ENCODE measurements at regions not wholly inside any gene's neighbourhood (a gene's known extent, or its start where the extent isn't known, plus 50 kb on each side); places are given as distances from the start of the nearest gene placed in this dataset.
"Not testable (repeated sequence)": the region's sequence is repeated elsewhere in the genome, so short reads cannot be mapped to it uniquely, and the experiment has no call there.

DNA sequence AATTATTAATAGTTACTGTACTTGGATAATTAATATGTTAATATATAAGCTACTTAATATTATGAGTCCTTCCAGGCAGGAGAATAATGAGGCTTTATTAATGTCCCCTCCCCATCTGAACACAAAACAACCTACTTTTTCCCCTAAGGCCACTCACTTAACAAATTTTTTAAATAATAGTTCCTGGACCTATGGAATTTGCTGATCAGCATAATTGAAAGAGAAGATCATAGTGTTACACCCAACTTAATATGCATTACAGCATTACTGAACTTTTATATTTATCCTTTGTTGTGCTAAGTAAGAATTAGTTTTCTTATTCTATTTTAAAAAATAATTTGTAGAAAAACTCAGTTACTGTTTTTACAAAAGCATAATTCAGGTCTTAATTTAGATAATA is 1537.7 kb upstream of the GOT2 start:
- no peak for DNase-seq (ENCODE audit: low spot score)

DNA sequence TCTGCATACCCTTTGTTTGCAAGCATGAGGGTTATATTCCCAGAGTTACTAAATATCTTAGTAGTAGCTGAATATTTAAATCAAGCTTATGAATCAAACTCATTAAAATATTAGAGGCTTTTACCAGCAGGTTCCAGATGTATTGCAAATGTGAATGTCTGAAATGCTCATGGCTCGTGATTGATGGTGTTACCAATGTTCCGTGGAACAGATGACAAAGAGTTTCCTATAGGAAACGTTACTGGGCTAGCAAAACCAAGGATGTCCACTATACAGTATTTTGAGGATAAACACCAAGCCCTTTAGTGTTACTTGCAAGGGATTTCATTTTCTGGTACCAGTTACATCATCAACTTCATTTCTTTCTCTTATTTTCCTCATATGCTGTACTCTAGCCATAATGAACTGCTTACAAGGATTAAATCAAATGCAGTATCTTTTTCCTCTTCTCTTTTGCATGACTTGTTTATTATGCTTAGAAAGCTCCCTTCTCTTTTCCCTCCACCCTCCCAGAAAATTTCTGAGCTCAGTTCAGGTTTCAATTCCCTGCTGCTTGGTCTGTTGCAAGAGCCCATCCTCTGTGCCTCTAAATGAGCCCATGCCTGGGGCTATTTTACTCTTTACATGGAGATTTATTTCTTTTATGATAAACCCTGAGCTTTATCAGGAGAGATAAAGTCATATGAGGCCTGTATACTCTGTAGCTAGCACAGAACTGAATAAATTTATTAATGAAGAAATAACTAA is 1537.1 kb upstream of the GOT2 start:
- no peak for DNase-seq (ENCODE audit: low spot score)

DNA sequence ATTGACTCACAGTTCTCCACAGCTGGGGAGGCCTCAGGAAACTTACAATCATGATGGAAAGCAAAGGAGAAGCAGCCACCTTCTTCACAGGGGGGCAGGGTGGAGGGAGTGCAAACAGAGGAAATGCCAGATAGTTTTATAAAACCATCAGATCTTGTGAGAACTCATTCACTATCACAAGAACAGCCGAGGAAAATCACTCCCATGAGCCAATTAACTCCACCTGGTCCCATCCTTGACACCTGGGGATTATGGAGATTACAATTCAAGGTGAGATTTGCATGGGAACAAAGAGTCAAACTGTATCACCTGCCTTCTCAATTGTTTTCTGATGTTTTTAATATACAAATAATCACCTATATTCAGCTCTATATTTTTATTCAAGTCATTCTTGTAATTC is 1527.3 kb upstream of the GOT2 start:
- DNase-seq (ENCODE audit: low spot score), result no peak

DNA sequence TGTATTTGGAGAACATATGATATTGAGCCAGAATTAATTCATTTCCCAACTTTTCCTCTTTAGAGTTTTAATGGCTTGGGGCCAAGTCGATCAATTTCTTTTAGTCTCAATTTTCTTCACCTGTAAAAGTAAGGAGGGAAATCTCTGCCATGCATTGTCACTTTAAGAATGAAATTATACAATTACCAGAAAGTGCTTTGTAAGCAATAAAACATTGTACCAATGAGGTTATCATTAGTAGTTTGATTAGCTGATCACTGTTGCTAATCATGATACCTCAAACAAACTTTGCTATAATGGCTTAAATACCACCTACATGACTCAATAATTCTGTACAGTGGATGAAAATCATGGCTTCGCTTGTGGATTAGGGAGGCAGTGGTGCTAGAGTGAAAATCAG is 1525.8 kb upstream of the GOT2 start:
- DNase-seq (ENCODE audit: low spot score), result no peak

DNA sequence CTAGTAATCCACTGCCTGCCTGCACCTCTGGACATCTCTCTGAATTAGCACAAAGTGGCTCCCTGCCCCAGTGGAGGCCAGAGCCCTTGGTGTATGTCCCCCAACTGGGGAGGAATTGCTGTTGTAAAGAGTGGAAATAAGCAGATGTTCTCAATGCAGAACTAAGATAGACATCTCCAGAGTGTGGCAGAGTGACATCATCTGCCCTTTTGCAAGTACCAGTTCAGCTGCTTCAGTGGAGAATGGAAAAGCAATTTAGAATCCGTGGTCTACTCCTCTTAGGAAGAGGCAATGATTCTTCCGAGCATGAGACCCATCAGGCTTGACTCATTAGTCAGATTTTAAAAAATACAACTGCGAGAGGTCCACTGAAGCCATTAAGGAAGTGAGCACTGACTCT is 1512.0 kb upstream of the GOT2 start:
- no peak for DNase-seq (ENCODE audit: low spot score)

DNA sequence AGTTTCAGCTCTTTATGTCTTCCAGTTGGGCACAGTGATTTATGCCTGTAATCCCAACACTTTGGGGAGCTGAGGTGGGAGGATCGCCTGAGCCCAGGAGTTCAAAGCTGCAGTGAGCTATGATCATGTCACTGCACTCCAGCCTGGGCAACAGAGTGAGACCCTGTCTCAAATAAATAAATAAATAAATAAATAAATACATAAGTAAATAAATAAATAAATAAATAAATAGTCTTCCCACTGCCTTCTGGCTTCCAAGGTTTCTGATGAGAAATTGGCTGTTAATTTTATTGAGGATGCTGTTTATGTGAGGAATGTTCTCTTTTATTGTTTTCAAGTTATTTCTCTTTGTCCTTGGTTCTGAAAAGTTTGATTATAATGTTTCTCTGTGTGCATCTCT is 1507.6 kb upstream of the GOT2 start:
- DNase-seq (ENCODE audit: low spot score), result no peak

DNA sequence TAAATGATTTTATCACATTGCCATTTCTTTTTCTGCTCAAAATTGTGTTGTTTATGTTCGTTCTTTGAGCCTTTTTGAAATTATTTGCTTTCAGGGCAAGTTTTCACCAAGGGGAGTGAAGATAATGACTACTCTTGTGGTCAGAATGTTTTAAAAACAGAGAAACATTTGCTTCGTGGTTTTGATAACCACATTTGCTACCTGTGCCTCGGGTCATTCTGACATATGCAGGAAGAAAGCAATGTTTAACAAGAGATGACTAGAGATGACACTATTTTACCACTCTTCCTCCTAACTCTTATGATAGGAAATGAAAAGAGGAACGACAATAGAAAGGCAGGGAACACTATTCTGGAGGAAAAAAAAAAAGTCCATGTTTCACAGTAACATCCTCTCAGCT is 1496.5 kb upstream of the GOT2 start:
- no peak for DNase-seq (ENCODE audit: low spot score)

DNA sequence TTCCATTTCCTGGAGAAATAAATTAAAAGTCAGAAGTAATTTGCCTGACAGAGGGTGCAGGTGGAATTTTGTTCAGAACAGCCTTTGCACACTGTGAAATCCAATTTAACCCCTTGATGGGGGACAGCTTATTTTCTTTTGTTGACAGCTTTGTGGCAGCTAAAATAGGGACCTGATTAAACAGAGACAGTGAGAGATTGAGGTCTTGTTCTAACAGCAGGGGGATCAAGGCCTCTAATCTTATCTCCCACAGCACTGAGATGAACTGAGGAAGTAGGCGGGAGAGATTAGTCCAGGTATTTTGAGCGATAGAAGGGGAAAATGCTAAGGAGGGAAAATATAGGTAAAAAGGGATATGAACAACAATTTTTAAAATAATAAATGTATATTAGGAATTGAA is 1491.4 kb upstream of the GOT2 start:
- no peak for DNase-seq (ENCODE audit: low spot score)

DNA sequence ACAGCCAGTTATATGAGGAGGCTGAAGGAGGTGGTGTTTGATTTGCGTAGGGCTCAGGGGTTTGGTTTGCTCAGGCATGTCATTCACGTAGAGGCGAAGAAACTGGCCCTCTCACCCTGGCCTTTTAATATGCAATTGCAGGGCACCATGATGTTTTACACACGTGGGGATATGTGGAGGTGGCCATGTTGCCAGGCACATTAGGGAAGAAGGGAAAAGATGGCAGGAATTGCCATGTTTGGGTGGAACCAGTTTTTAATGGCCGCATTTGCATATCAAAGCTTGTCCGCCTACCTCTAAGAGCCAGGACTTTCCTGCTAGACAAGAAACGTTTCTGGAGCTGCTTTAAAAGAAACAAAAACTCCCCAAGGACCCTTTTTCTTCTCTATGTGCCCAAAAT is 1483.7 kb upstream of the GOT2 start:
- DNase-seq (ENCODE audit: low spot score), result no peak

DNA sequence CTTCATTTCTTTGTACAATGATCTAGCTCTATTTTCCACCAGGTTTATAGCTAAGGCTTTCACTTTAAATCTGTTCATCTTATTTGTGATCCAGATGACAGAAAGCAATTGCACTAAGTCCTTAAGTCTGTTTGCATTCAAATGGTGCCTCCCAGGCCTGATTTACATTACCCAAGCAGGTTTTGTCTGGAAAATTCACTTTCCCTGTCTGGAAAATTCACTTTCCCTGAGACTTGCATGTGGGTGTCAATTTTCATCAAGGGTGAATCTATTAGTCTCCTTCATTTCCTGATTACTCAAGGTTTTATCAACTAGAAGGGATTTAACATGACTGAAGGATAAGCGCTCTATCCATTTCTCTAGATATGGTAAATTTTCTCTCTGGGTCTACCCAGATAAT is 1480.2 kb upstream of the GOT2 start:
- no peak for DNase-seq (ENCODE audit: low spot score)

DNA sequence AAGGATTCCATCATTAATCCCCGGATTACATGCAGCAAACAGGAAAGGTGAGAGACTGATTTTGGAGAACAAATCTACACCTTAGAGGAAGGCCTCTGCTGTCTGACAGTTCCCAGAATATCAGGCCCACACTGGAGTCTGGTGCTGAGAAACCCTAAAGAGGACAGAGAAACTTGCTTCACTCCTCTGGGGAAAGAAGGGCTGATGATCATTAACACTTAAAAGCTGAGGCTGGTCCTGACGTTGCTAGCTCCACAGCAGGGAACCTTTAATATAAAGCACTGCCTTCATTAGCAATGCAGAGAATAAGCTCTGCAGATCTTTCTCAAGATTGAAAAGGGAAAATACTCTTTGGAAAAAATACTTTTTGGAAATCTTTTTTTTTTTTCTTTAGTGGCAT is 1472.4 kb upstream of the GOT2 start:
- no peak for DNase-seq (ENCODE audit: low spot score)

DNA sequence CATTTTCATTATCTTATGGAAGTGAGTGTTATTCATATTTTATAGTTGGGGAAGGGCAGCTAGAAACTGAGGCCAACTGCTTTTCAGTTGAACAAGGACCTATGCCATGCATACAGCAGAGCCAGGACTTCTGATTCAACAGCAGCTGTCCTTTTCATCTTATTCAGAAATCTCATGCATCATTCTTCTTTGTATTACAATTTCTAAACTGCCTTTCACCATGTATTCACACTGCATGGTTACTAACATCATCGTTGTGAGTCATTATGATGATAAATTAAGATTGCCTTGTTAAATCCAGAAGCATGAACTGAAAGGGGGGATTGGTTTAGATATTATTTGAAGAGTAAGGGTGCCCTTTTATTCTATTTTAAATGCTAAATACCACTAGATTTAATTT is 1470.1 kb upstream of the GOT2 start:
- no peak for DNase-seq (ENCODE audit: low spot score)

DNA sequence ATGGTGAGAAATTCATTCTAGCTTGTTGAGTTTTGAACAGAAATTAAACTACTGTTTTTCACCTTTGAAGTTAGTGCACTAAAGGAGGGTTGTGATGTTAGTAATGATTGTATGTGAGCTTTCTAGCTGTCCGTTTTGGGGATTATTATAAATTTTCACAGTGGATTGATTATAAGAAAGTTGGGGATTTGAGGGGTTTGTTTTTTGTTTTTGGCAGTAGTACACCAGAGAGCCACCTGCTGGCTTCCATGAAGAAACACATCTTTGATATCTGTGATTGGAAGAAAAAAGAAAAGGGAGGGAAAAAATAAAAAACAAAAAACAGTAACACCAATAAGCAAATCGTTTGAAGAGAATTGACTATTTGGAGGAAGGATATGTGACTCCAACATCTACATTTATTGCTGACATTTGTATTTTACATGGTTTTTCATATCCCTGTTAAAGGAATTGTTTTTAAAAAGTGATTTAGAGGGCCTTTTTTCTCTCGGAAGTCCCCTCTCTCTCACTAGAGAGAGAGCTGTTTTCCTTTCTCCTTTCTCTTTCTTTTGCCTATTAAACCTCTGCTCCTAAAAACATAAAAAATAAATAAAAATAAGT is 1469.5 kb upstream of the GOT2 start:
- no peak for DNase-seq (ENCODE audit: low spot score)

DNA sequence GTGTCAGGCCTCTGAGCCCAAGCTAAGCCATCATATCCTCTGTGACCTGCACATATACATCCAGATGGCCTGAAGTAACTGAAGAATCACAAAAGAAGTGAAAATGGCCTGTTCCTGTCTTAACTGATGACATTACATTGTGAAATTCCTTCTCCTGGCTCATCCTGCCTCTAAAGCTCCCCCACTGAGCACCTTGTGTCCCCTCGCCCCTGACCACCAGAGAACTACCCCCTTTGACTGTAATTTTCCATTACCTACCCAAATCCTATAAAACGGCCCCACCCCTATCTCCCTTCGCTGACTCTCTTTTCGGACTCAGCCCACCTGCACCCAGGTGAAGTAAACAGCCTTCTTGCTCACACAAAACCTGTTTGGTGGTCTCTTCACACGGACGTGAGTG is 1466.6 kb upstream of the GOT2 start:
- DNase-seq (ENCODE audit: low spot score), result not testable (repeated sequence)

DNA sequence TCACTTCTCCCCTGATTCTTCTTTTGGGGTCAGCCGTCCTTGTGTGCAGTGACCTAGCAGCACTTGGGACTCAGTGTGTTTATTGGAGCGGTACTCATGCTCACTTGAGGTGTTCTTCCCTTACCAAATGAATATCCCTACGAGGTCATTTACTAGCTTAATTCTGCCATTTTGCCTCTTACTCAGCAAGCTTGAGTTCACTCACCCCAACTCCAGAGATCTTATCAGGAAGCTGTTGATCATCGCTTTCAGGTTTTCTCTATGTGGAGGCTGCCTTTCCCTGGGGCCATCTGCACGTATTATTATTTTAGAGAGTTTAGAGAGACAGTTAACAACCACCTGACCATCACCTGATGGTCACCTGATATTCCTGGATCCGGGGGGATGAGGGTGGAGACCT is 1466.0 kb upstream of the GOT2 start:
- no peak for DNase-seq (ENCODE audit: low spot score)

DNA sequence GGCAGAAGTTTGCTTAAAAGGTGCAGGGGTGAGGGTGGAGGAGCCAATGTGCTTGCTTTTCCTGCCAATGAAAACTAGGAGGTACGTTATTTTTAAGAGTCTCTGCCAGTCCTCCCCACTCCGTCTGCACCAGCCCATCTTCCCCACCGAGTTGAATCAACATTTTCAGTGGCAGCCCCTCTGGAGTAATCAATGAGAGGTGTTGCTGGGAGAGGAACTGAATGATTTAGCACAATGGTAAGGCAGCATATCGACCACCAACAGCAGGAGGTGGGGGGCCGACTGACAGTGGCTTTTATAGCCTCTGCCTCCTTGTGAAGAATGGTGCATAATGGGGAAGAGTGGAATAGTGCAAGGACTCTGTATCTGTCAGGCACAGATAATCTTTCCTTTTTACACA is 1465.0 kb upstream of the GOT2 start:
- no peak for DNase-seq (ENCODE audit: low spot score)

DNA sequence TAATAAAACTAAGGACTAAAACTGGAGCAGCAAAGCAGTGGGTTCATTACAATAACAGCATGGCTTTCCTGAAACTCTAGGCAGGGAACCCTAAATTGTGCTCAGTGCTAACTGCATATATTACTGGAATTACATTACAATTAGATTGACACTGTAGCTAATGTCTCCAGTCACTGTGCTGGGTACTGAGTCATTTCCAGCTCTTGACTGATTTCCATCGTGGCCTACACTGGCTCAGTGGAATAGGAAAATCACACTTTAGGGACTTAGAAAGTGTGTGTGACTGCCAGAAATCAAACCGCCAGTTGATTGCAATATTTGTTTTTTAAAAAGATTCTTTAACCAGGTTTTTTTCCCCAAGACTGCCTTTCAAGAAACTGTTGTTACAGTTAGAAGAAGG is 1447.4 kb upstream of the GOT2 start:
- DNase-seq (ENCODE audit: low spot score), result no peak

DNA sequence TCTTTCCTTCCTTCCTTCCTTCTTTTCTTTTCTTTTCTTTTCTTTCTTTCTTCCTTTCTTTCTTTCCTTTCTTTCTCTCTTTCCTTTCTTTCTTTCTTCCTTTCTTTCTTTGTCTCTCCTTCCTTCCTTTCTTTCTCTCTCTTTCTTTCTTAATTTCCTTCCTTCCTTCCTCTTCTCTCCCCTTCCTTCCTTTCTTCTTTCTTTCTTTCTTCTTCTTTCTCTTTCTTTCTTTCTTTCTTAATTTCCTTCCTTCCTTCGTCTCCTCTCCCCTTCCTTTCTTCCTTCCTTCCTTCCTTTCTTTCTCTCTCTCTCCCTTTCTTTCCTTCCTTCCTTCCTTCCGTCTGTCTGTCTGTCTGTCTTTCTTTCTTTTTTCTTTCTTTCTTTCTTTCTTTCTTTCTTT is 1446.5 kb upstream of the GOT2 start:
- no peak for DNase-seq (ENCODE audit: low spot score)

DNA sequence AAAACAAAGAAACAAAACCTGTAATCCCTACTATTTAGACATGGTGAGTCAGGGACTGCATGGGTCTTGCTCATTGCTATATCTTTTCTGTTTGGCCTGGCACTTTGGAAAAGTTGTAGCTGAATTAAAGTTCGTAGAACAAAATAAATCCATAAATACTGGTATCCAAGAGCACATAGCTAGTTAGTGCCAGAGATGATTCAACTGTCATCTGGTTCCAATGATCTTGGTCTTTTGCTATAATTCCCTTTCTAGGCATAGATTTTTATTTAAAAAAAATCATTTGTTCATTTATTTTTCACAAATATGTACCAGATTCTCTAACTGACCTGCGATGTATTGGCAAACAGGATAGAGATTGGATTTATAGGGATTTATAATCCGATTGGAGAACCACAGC is 1436.1 kb upstream of the GOT2 start:
- DNase-seq (ENCODE audit: low spot score), result no peak

DNA sequence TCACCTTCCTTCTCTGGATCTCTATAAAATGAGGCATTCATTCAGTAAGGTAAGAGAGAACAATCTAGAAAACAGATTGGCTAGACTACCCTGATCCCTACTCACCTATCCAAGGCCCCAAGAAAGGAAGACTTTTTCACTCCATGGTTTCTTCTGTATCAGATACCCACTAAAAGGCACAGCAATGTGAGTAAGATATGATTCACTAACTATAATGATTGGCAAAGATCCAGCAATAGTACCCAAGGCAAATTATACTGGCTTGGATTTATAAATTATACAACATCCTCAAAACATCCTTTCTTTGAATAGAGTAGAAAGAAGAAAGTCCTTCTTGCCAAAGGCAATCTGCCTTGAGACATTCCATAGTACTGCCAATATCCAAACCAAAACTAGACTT is 1432.0 kb upstream of the GOT2 start:
- no peak for DNase-seq (ENCODE audit: low spot score)

DNA sequence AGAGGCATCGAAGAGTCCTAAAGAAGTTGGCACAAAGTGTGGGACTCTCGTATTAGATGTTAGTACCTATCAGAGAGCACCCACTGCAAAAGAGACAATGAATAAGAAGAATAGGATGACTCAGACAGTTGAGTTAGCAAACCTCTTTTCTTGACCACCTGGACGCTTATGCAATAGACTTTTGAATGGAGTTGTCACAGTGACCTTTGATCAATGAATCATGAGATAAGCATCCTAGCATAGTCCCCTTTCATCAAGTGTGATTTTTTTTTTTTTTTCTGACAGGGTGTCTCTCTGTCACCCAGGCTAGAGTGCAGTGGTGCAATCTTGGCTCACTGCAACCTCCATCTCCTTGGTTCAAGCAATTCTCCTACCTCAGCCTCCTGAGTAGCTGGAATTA is 1417.9 kb upstream of the GOT2 start:
- no peak for DNase-seq (ENCODE audit: low spot score)

DNA sequence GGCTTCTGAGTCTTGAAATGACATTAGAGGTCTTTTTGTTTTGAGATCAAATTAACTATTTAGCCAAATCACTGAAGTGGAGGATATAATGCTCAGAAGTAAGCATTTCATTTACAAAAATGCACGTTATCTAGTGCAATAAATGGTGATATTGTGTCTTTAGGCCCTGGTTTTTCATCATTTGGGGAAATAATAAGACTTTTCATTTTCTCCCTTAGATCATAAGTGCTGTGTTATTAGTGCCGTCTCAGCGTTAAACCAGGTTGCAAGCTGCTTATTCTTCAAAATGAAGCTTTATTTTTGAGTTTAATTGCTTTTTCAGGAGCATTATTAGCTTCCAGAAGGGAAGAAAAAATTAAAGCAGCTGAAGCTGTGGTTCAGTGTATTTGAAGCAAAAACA is 1416.8 kb upstream of the GOT2 start:
- no peak for DNase-seq (ENCODE audit: low spot score)

DNA sequence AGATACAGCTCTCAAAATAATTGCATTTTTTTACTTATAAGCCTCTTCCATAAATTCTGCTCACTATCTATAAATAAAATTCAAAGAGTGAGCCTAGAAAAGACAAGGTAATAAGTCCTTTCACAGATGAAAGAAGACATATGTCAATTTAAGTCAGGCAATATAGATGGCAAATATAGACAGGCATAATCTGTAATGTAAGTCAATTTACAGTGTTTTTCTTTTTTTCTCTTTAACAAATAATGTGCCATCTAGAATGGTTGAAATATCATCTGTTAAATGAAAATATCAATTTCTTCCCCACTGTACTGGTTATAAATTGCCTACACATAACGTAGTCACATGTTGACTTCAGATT is 1409.2 kb upstream of the GOT2 start:
- DNase-seq (ENCODE audit: low spot score), result no peak

Data from mucosa of gallbladder (tissue), 1 donor.